ENCODE measurements at regions not wholly inside any gene's neighbourhood (a gene's known extent, or its start where the extent isn't known, plus 50 kb on each side); places are given as distances from the start of the nearest gene placed in this dataset.

GRCh38 chr13:48826039-48826438, 149.7 kb upstream of the FNDC3A start:
- TF ChIP-seq, protein P1, sequence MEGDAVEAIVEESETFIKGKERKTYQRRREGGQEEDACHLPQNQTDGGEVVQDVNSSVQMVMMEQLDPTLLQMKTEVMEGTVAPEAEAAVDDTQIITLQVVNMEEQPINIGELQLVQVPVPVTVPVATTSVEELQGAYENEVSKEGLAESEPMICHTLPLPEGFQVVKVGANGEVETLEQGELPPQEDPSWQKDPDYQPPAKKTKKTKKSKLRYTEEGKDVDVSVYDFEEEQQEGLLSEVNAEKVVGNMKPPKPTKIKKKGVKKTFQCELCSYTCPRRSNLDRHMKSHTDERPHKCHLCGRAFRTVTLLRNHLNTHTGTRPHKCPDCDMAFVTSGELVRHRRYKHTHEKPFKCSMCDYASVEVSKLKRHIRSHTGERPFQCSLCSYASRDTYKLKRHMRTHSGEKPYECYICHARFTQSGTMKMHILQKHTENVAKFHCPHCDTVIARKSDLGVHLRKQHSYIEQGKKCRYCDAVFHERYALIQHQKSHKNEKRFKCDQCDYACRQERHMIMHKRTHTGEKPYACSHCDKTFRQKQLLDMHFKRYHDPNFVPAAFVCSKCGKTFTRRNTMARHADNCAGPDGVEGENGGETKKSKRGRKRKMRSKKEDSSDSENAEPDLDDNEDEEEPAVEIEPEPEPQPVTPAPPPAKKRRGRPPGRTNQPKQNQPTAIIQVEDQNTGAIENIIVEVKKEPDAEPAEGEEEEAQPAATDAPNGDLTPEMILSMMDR (IDR thresholded peaks at IDR 0.05), result no peak
- TF ChIP-seq POLR2A (IDR thresholded peaks at IDR 0.05), result no peak
